GM23338 (cell line): ENCODE measurements at regions not wholly inside any gene's neighbourhood (a gene's known extent, or its start where the extent isn't known, plus 50 kb on each side); places are given as distances from the start of the nearest gene placed in this dataset.

Experiments
- CREB1 ChIP-seq: fragments of 250-450 bp; sonication (Bioruptor Pico); IDR thresholded peaks from 2 replicates; pipeline ENCODE4 v1.5.0; 2020; ENCODE audit warnings: low read depth, mild to moderate bottlenecking, moderate library complexity
- EZH2 ChIP-seq: fragments of 200-600 bp; sonication (generic); IDR thresholded peaks from one replicate; pipeline ENCODE4 v1.8.0; 2017; ENCODE audit warnings: antibody characterized with exemption, mild to moderate bottlenecking, low read depth; ENCODE audit not compliant: unreplicated experiment
- EZH2phosphoT487 ChIP-seq: fragments of 200-600 bp; sonication (generic); IDR thresholded peaks from one replicate; pipeline ENCODE4 v1.8.1; 2018; ENCODE audit warnings: antibody characterized with exemption; ENCODE audit not compliant: unreplicated experiment
- JUNB ChIP-seq: IDR thresholded peaks from one replicate; pipeline ENCODE4 v1.6.1; 2016; ENCODE audit warnings: antibody characterized with exemption; ENCODE audit not compliant: unreplicated experiment
- POLR2AphosphoS5 ChIP-seq: IDR thresholded peaks from 2 replicates; pipeline ENCODE4 v1.6.1; 2016; ENCODE audit warnings: antibody characterized with exemption, low read depth
- ZNF114 ChIP-seq: fragments of 250-450 bp; sonication (Bioruptor Pico); IDR thresholded peaks from 2 replicates; pipeline ENCODE4 v1.5.0; 2020; ENCODE audit warnings: mild to moderate bottlenecking, moderate library complexity
- ZNF331 ChIP-seq: fragments of 250-450 bp; sonication (Bioruptor Pico); IDR thresholded peaks from 2 replicates; pipeline ENCODE4 v1.5.0; 2020; ENCODE audit warnings: low read depth, mild to moderate bottlenecking, moderate library complexity
- TF ChIP-seq, protein P1 (sequence below), 2 experiments: fragments of 200-600 bp in 1 of 2; sonication (generic) in 1 of 2; conservative IDR thresholded peaks; 2 replicates each; pipeline versions ENCODE4 v1.5.1 to v1.6.1; 2016 to 2017; ENCODE audit warnings: antibody characterized with exemption in 2 of 2, low read depth in 2 of 2, mild to moderate bottlenecking in 2 of 2, moderate library complexity in 1 of 2
- TF ChIP-seq, protein P2 (sequence below): IDR thresholded peaks from one replicate; pipeline ENCODE4 v1.6.1; 2018; ENCODE audit warnings: antibody characterized with exemption; ENCODE audit not compliant: unreplicated experiment
- TF ChIP-seq, protein P3 (sequence below): IDR thresholded peaks from 2 replicates; pipeline ENCODE4 v1.6.1; 2016; ENCODE audit warnings: antibody characterized with exemption
- TF ChIP-seq, protein P4 (sequence below): fragments of 250-450 bp; sonication (Bioruptor Pico); IDR thresholded peaks from 2 replicates; pipeline ENCODE4 v1.5.0; 2020; ENCODE audit warnings: mild to moderate bottlenecking, moderate library complexity

DNA sequence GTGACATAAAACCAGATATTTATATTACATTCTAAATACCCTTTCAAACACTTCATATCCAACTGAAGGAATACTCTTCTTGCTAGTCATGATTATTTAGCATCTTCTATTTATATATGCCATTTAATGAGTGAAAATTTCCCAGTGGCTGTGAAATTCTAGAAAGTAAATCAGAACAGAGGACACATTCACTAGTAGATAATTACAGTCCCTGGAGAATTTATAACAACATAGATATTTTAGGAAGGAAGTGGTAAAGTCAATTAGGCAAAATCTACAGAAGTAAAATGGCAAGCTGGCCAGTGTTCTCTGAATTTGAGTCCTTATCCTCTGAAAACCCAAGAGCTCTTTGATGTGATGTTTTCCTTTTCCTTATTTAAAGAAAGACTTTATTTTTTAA lies 121.8 kb downstream of the PMAIP1 start:
- TF ChIP-seq, protein P1, sequence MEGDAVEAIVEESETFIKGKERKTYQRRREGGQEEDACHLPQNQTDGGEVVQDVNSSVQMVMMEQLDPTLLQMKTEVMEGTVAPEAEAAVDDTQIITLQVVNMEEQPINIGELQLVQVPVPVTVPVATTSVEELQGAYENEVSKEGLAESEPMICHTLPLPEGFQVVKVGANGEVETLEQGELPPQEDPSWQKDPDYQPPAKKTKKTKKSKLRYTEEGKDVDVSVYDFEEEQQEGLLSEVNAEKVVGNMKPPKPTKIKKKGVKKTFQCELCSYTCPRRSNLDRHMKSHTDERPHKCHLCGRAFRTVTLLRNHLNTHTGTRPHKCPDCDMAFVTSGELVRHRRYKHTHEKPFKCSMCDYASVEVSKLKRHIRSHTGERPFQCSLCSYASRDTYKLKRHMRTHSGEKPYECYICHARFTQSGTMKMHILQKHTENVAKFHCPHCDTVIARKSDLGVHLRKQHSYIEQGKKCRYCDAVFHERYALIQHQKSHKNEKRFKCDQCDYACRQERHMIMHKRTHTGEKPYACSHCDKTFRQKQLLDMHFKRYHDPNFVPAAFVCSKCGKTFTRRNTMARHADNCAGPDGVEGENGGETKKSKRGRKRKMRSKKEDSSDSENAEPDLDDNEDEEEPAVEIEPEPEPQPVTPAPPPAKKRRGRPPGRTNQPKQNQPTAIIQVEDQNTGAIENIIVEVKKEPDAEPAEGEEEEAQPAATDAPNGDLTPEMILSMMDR (conservative IDR thresholded peaks at IDR 0.05; ENCODE audit: low read depth in 2 of 2) = no peak
- TF ChIP-seq EZH2 (no peak), POLR2AphosphoS5 (no peak), ZNF331 (CRISPR knock-in tag) (no peak), EZH2phosphoT487 (no peak), JUNB (no peak), ZNF114 (CRISPR knock-in tag) (no peak), CREB1 (CRISPR knock-in tag) (no peak)
- TF ChIP-seq, protein P2, sequence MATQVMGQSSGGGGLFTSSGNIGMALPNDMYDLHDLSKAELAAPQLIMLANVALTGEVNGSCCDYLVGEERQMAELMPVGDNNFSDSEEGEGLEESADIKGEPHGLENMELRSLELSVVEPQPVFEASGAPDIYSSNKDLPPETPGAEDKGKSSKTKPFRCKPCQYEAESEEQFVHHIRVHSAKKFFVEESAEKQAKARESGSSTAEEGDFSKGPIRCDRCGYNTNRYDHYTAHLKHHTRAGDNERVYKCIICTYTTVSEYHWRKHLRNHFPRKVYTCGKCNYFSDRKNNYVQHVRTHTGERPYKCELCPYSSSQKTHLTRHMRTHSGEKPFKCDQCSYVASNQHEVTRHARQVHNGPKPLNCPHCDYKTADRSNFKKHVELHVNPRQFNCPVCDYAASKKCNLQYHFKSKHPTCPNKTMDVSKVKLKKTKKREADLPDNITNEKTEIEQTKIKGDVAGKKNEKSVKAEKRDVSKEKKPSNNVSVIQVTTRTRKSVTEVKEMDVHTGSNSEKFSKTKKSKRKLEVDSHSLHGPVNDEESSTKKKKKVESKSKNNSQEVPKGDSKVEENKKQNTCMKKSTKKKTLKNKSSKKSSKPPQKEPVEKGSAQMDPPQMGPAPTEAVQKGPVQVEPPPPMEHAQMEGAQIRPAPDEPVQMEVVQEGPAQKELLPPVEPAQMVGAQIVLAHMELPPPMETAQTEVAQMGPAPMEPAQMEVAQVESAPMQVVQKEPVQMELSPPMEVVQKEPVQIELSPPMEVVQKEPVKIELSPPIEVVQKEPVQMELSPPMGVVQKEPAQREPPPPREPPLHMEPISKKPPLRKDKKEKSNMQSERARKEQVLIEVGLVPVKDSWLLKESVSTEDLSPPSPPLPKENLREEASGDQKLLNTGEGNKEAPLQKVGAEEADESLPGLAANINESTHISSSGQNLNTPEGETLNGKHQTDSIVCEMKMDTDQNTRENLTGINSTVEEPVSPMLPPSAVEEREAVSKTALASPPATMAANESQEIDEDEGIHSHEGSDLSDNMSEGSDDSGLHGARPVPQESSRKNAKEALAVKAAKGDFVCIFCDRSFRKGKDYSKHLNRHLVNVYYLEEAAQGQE = no peak
- TF ChIP-seq, protein P3, sequence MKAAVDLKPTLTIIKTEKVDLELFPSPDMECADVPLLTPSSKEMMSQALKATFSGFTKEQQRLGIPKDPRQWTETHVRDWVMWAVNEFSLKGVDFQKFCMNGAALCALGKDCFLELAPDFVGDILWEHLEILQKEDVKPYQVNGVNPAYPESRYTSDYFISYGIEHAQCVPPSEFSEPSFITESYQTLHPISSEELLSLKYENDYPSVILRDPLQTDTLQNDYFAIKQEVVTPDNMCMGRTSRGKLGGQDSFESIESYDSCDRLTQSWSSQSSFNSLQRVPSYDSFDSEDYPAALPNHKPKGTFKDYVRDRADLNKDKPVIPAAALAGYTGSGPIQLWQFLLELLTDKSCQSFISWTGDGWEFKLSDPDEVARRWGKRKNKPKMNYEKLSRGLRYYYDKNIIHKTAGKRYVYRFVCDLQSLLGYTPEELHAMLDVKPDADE = no peak
- TF ChIP-seq, protein P4, sequence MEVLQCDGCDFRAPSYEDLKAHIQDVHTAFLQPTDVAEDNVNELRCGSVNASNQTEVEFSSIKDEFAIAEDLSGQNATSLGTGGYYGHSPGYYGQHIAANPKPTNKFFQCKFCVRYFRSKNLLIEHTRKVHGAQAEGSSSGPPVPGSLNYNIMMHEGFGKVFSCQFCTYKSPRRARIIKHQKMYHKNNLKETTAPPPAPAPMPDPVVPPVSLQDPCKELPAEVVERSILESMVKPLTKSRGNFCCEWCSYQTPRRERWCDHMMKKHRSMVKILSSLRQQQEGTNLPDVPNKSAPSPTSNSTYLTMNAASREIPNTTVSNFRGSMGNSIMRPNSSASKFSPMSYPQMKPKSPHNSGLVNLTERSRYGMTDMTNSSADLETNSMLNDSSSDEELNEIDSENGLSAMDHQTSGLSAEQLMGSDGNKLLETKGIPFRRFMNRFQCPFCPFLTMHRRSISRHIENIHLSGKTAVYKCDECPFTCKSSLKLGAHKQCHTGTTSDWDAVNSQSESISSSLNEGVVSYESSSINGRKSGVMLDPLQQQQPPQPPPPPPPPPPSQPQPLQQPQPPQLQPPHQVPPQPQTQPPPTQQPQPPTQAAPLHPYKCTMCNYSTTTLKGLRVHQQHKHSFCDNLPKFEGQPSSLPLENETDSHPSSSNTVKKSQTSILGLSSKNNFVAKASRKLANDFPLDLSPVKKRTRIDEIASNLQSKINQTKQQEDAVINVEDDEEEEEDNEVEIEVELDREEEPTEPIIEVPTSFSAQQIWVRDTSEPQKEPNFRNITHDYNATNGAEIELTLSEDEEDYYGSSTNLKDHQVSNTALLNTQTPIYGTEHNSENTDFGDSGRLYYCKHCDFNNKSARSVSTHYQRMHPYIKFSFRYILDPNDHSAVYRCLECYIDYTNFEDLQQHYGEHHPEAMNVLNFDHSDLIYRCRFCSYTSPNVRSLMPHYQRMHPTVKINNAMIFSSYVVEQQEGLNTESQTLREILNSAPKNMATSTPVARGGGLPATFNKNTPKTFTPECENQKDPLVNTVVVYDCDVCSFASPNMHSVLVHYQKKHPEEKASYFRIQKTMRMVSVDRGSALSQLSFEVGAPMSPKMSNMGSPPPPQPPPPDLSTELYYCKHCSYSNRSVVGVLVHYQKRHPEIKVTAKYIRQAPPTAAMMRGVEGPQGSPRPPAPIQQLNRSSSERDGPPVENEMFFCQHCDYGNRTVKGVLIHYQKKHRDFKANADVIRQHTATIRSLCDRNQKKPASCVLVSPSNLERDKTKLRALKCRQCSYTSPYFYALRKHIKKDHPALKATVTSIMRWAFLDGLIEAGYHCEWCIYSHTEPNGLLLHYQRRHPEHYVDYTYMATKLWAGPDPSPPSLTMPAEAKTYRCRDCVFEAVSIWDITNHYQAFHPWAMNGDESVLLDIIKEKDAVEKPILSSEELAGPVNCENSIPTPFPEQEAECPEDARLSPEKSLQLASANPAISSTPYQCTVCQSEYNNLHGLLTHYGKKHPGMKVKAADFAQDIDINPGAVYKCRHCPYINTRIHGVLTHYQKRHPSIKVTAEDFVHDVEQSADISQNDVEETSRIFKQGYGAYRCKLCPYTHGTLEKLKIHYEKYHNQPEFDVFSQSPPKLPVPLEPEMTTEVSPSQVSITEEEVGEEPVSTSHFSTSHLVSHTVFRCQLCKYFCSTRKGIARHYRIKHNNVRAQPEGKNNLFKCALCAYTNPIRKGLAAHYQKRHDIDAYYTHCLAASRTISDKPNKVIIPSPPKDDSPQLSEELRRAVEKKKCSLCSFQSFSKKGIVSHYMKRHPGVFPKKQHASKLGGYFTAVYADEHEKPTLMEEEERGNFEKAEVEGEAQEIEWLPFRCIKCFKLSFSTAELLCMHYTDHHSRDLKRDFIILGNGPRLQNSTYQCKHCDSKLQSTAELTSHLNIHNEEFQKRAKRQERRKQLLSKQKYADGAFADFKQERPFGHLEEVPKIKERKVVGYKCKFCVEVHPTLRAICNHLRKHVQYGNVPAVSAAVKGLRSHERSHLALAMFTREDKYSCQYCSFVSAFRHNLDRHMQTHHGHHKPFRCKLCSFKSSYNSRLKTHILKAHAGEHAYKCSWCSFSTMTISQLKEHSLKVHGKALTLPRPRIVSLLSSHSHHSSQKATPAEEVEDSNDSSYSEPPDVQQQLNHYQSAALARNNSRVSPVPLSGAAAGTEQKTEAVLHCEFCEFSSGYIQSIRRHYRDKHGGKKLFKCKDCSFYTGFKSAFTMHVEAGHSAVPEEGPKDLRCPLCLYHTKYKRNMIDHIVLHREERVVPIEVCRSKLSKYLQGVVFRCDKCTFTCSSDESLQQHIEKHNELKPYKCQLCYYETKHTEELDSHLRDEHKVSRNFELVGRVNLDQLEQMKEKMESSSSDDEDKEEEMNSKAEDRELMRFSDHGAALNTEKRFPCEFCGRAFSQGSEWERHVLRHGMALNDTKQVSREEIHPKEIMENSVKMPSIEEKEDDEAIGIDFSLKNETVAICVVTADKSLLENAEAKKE (CRISPR knock-in tag) = no peak
